Amygdala (tissue), 56 donors: ENCODE measurements at regions not wholly inside any gene's neighbourhood (a gene's known extent, or its start where the extent isn't known, plus 50 kb on each side); places are given as distances from the start of the nearest gene placed in this dataset.
"Not testable (repeated sequence)": the region's sequence is repeated elsewhere in the genome, so short reads cannot be mapped to it uniquely, and the experiment has no call there.

Experiments used
- DNase-seq, 56 donors: peaks; one replicate each; lab custom pipeline; 2025; lab: John Stamatoyannopoulos, UW

- no peak for DNase-seq
Observed at GRCh38 chr10:62492870-62493180, 118.7 kb downstream of the ZNF365 start.

DNA sequence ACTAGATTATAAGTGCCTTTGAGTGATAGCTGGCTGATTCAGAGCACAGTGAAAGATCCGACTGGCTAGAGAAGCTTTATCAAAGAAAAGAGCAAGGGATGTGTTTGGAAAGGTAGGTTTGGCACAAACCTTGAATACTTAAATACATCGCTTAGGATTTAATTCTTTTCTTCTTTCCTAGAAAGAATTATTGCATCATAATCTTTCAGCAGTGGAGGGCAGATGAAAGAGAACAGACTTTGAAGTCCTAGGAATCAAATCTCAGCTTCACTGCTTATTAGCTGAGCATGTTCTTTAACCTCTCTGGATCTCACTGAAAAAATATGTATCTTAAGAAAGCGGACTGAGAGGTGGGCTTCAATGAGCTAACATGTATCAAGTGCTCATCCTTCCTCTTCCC, 122.8 kb downstream of the ZNF365 start:
- DNase-seq, result no peak

- DNase-seq, result no peak
Observed at GRCh38 chr10:62498271-62498670, 124.1 kb downstream of the ZNF365 start.

- DNase-seq, result not testable (repeated sequence)
Observed at GRCh38 chr10:62500116-62500515, 125.9 kb downstream of the ZNF365 start.

DNA sequence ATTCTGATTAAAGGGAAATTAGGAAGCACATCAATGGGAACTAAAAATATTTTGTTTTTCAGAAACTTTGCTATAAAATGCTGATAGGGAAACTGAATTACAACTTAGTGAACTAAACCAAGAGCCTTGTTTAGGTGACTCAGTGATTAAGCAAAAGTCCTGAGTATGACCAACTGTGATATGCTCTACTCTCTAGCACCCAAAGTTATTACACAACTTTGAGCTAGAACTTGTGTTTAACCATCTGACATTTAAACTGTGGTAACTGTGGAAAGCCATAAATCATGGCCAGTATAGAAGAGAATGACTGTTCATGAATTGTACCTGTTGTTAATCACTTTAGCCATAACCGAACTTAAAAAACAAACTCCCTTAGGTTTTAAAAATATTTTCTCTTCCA, 127.4 kb downstream of the ZNF365 start:
- DNase-seq, result no peak

- no peak for DNase-seq
Observed at GRCh38 chr10:62502995-62503613, 128.9 kb downstream of the ZNF365 start.

GRCh38 chr10:62503872-62504271, 129.7 kb downstream of the ZNF365 start:
- DNase-seq, result no peak

DNA sequence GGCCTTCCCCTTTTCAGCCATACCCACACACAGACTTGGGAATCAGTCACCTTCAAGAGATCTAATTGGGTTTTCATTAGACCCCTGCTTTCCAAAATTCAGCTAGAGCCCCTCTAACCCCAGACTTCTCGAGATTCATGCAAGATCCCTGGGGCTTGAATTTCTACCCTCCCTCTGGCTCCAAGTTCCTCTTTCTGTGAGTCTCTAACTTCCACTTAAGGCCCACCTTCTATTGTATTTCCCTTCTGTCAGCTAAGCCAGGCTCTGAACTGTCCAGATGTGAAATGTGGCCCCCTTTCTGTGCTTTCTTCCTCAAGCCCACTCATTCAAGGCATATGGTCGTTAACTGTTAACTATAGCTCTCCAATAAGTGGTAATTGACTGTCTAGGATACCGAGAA, 132.2 kb downstream of the ZNF365 start:
- no peak for DNase-seq

GRCh38 chr10:62511238-62511637, 137.1 kb downstream of the ZNF365 start:
- no peak for DNase-seq

DNA sequence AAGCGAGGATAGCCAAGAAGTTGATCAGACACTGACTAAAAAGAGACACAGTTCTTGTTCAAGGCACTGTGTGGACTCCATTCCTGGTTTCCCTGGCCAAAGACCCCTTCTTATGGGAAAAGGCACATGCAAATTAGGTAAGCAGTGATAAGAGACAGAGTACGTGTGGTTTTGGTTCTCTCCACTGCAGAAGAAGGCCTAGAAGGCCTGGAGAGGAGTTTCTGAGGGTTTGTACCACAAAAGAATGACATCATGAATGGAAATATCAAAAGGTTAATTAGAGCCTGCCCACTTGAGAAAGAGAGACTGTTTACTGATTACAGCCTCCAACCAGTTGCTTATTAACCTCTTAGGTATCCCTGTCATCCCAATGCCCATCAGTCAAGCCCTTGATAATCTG, 137.5 kb downstream of the ZNF365 start:
- DNase-seq, result no peak

- no peak for DNase-seq
Observed at GRCh38 chr10:62512732-62513475, 138.7 kb downstream of the ZNF365 start.

DNA sequence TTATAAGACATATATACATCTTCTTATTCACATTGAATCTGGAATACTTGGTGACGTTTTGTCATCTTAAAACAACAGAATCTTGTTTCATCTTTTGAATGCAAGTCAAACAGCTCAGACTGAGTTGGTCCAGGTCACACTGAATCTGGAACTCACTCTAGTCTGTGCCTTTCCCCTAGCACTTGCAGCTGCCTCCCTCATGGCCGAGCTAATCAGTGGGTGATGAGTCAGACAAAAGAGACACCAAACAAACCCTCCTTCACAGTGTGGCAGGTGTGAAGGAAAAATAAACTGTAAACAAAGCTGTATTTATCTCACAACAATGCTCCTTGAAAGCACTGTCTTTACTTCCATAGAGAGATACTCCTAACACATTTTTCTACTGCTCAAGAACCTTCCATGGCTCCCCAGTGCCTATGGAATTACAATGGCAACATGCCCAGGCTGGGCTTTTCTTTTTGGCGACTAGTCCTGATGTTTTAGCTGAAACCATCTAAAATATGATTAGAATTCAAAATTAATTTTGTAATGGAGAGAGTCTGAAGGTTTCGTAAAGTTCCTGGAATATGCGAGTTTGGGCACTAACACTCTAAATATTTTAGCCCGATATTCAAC, 140.0 kb downstream of the ZNF365 start:
- no peak for DNase-seq

DNA sequence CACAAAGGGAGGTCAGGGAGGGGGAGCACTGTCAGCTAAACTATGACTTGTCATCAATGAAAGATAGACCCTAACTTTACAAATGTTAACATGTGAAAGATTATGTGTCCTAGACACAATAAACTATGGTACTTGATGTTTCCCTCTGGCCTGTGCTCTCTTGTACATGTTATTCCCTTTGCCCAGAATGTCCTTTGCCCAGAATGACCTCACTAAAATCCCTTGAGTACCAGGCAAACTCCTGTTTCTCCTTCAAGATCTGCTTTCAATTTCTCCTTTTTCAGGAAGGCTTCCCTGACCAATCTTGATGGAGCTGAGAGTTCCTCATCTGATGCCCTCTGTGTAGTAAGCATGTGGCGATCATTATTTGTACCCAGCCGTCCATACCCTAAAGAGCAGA, 143.1 kb downstream of the ZNF365 start:
- no peak for DNase-seq

GRCh38 chr10:62527019-62527827, 153.1 kb downstream of the ZNF365 start:
- no peak for DNase-seq

DNA sequence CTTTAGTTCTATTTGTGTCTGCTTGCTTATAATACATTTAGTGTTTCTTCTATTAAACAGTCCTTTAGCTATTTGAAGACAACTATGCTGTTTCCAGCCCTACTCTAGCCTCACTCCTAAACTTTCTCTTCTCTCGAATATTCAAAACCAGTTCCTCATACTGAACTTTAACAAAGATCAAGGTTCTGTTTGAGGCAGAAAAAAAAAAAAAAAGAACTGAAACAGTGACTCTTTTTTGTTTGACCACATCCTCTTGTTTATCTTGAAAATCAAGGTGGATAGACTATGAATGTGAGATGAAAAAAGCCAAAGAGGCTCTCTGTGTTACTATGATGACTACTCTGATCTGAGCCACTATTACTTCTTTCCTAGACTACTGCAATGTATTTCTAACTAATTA, 154.3 kb downstream of the ZNF365 start:
- DNase-seq, result no peak

GRCh38 chr10:62529396-62529795, 155.2 kb downstream of the ZNF365 start:
- DNase-seq, result no peak

- DNase-seq, result no peak
Observed at GRCh38 chr10:62534031-62534430, 159.9 kb downstream of the ZNF365 start.

GRCh38 chr10:62538606-62539005, 164.4 kb downstream of the ZNF365 start:
- DNase-seq, result no peak

DNA sequence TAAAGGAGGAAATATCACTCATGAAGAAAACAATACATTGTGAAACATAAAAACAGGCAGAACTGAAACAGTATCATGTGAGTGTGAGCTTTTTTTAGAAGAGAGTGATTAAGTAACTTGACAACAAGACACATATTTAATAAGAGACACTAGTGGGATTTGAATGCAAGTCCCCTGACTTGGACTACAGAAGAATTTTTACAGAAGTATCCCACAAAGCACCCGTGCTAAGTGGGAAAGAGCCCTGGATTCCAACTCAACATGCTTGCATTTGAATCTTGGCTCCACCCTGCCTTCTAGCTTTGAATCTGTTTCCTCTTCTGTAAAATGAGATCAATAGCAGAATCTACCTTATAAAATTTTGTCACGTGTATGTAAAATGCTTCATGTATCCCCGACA, 166.2 kb downstream of the ZNF365 start:
- no peak for DNase-seq

DNA sequence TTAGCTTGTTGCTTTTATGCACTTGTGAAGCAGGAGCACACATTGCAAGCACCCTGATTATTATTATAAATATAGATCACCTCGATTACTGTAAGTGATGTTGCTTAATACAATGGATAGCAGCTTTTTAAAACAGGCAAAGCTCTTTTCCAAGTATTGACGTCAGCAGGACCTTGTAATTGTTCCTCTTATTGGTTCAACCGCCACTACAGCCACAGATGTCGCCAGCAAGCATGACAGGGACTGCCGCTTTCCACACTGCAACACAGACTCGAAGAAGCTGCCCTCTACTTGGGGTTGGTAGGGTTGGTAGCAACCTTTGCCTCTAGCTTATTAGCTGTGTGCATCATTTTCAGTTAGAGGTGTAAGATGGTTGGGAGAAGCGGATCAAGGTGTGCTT, 167.6 kb downstream of the ZNF365 start:
- no peak for DNase-seq

DNA sequence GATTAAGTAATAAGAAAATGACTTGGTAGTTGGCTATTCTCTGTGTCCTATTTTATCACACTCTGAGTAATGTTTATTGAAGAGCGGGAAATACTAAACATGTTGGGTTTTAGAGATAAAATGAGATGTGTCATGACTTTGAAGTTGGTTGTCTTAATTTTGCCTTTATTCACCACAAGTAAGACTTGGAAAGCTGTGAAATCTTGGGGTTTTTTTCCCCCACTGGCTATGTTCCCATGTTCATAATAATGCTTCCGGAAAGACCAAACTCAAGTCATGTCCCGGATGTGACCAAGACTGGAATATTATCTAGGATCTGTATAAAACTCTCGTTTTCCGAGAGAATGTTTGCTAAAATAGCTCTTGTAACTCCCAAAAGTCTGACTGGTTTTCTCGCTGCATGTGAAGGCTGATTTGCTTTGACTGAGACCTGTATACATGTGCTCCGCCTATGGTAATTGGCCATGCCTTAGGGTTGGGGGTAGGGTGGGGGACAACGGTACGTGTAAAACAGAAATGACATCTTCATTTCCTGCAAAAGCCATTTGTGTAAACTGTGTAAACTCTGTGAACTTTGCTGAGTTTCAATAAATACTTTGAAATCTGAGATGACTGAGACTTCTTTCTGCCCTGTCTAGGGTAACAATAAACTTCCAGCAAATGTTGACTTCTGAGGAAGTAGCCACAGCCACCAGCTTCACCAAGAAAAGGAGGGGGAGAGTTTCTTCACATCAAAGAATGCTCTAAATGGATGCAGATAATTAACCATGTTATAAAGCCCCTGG, 169.6 kb downstream of the ZNF365 start:
- DNase-seq, result no peak
